H54 (cell line): ENCODE measurements at regions not wholly inside any gene's neighbourhood (a gene's known extent, or its start where the extent isn't known, plus 50 kb on each side); places are given as distances from the start of the nearest gene placed in this dataset.

Source experiments
- DNase-seq: peaks from one replicate; pipeline ENCODE4 v3.0.0; 2011; ENCODE audit warnings: low spot score, mixed read lengths; ENCODE audit not compliant: insufficient read length
- FAIRE-seq: peaks from 3 replicates; lab custom pipeline; 2011; peaks lifted over from hg19 to GRCh38; lab: Jason Lieb, UNC
- POLR2A ChIP-seq: IDR thresholded peaks from 2 replicates; pipeline ENCODE4 v1.6.1; 2011; ENCODE audit warnings: low read depth, mild to moderate bottlenecking, low read length

GRCh38 chr3:34011171-34012101 is 213.0 kb downstream of the PDCD6IP start:
- no peak for TF ChIP-seq POLR2A
- FAIRE-seq: no peak
- no peak for DNase-seq

- no peak for TF ChIP-seq POLR2A
- FAIRE-seq (no peak), DNase-seq (peak; percentile 51)
These were observed 213.7 kb downstream of the PDCD6IP start for GRCh38 chr3:34012102-34012461.

GRCh38 chr3:34013818-34014570 is 215.6 kb downstream of the PDCD6IP start:
- no peak for DNase-seq
- TF ChIP-seq POLR2A: no peak
- no peak for FAIRE-seq

GRCh38 chr3:34015204-34016142 is 217.0 kb downstream of the PDCD6IP start:
- no peak for TF ChIP-seq POLR2A
- FAIRE-seq: no peak
- DNase-seq: no peak

GRCh38 chr3:34016925-34017587 is 218.6 kb downstream of the PDCD6IP start:
- FAIRE-seq: no peak
- DNase-seq: no peak
- TF ChIP-seq POLR2A: no peak

- no peak for DNase-seq
- FAIRE-seq: no peak
- no peak for TF ChIP-seq POLR2A
These were observed 219.3 kb downstream of the PDCD6IP start for GRCh38 chr3:34017757-34018156.

GRCh38 chr3:34019158-34019557 is 220.7 kb downstream of the PDCD6IP start:
- DNase-seq: no peak
- no peak for TF ChIP-seq POLR2A
- no peak for FAIRE-seq

- no peak for TF ChIP-seq POLR2A
- FAIRE-seq: no peak
These were observed 221.7 kb downstream of the PDCD6IP start for GRCh38 chr3:34020170-34020569.

GRCh38 chr3:34020726-34021680 is 222.6 kb downstream of the PDCD6IP start:
- no peak for TF ChIP-seq POLR2A
- no peak for DNase-seq
- FAIRE-seq: no peak

More at GRCh38 chr3:34020170-34020569, 221.7 kb downstream of the PDCD6IP start:
- no peak for DNase-seq

GRCh38 chr3:34022147-34022546 is 223.7 kb downstream of the PDCD6IP start:
- TF ChIP-seq POLR2A: no peak
- DNase-seq: no peak
- no peak for FAIRE-seq

GRCh38 chr3:34024447-34025240 is 226.2 kb downstream of the PDCD6IP start:
- FAIRE-seq (no peak), DNase-seq (no peak)
- no peak for TF ChIP-seq POLR2A
